ENCODE measurements at regions not wholly inside any gene's neighbourhood (a gene's known extent, or its start where the extent isn't known, plus 50 kb on each side); places are given as distances from the start of the nearest gene placed in this dataset.
A peak's percentile ranks its signal among the peaks of the same experiment; 100 is the strongest.

GRCh38 chr21:19683492-19683891 is 1279.9 kb upstream of the TMPRSS15 start:
- no peak for DNase-seq (ENCODE audit: low spot score)

- DNase-seq (ENCODE audit: low spot score) = no peak
Measured at GRCh38 chr21:19684328-19684727, 1280.7 kb upstream of the TMPRSS15 start.

DNA sequence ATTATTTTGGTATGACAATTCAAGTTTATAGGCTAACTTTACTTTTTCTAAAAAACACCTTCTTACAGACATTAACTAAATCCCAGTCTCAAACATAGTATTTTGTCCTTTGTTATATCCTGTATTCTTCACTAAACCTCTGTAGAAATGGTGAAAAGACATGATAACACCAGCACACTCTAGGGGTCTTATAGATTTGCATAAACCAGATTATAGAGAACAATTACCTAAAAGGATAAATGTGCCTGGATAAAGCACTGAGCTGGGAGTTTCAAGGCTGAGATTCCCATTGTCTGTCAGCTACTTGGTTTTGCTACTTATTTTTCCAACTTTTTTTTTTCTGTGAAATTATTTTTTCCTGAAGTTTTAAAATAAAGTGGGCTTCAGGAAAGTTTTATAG is 1288.6 kb upstream of the TMPRSS15 start:
- DNase-seq (ENCODE audit: low spot score) = no peak

DNA sequence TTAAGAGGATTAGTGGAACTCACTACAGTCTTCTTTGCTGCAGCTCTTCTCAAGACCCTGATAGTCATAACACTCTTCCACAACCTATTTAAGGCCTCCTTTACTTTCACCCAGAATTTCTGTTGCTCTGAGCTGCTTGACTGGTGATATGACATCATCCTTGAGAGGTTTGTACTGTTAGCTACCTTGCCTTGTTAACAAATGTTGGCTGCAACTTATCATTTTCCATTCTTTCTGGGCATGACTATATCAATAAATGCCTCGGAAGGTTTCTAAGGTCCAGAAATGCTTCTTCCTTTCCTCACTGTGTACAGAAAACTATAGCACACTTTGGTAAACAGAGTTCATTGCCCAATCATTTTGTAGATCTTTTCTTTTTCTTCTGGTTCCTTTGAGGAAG is 1292.2 kb upstream of the TMPRSS15 start:
- no peak for DNase-seq (ENCODE audit: low spot score)

DNA sequence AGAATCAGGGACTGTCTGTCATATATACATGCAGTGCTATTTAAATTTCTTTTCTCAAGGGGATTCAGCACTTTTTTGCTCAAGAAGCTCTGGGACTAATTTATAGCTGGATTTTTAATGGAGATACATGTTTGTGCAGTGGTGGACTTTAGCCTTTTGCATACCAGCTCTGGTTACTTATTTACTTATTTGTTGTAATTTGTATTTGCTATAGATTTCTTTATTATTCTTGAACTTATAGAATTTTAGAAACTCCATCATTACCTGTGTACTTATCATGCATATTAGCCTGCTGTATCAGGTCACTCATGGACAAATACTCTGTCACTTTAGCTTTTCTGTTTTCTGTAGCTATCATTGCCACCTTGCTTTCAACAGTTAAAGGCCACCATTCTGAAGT is 1296.9 kb upstream of the TMPRSS15 start:
- DNase-seq (ENCODE audit: low spot score) = no peak

DNA sequence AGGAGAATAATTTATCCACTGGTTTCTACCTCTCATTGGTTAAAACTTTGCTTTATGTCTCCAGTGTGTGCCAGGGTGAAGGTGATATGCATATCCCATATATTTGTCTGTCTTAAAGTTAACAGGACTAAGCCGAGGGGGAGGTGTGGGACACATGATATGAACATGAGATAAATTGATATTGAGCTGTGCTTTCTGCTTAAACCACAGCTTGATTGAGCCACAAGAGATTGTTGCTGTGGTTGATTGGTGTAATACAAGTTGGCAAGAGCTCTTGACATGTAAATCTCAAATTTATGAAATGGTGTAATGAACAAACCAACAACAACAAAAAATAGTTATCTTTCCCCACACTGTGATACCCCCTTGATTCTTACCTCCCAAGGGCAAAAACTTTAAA is 1295.5 kb upstream of the NCAM2 start:
- DNase-seq (ENCODE audit: low spot score) = no peak

DNA sequence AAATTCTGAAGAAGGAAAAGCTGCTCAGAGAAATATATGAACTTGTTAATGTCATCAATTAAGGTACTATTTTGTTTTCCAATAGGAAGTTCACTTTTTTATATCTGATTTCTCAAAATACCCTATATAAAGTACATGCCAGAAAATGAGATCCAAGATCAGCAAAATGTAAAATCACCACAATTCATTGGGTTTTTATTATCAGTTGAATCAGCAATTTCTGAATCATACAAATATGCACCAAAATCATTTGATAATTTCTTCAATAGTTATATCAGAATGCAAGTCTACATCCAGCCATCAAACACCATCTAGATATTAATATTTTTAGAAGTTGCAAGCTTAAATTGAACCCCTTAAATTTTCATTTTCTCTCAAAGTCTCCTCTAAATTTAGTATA is 1293.4 kb upstream of the NCAM2 start:
- DNase-seq (ENCODE audit: low spot score) = no peak

DNA sequence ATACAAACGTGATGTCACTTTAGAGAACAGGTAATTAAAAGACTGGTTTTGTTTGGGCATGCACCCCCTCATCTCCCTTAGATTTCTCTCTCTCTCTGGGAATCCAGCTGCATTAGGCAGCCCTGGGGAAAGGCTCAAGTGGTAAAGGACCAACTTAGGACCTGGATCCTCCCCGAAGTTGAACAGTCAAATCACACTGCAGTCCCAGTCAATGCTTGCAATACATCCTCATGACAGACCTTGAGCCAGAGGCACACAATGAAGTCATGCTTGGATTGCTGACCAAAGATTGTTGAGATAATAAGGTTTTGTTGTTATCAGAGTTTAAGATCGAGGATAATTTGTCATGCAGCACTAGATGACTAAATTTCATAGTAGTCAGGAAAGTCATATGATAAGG is 1285.8 kb upstream of the NCAM2 start:
- DNase-seq (ENCODE audit: low spot score) = no peak

- DNase-seq (ENCODE audit: low spot score) = no peak
Measured at GRCh38 chr21:19713313-19713712, 1284.9 kb upstream of the NCAM2 start.

GRCh38 chr21:19724081-19724480 is 1274.1 kb upstream of the NCAM2 start:
- DNase-seq (ENCODE audit: low spot score) = no peak

GRCh38 chr21:19731251-19731650 is 1267.0 kb upstream of the NCAM2 start:
- no peak for DNase-seq (ENCODE audit: low spot score)

GRCh38 chr21:19759836-19760235 is 1238.4 kb upstream of the NCAM2 start:
- no peak for DNase-seq (ENCODE audit: low spot score)

DNA sequence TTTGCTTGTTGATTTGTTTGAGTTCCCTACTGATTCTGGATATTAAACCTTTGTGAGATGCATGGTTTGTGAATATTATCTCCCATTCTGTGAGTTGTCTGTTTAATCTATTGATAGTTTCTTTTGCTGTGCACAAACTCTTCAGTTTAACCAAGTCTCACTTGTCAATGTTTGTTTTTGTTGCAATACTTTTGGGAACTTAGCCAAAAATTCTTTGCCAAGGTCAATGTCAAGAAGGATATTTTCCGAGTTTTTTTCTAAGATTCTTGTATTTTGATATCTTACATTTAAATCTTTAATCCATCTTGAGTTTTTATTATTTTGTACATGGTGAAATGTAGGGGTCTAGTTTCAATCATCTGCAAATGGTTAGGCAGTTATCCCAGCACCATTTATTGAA is 1230.7 kb upstream of the NCAM2 start:
- no peak for DNase-seq (ENCODE audit: low spot score)

DNA sequence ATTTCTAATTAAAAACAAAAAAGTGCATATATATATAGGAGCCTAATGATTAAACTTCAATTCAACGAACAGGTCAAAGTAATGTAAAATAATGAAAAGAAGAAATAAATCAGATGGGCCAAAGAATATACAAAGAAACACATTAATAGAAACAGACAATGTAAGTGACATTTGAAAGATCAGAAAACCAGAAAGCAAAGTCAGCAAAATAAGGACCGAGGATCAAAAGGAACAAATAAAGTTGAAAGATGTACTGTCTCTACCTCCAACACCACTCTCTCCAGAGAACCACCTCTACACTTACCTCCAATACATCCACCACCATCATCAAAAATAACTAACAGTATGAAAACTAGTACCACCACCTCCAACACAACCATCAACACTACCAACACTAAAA is 1226.3 kb upstream of the NCAM2 start:
- no peak for DNase-seq (ENCODE audit: low spot score)

- no peak for DNase-seq (ENCODE audit: low spot score)
Measured at GRCh38 chr21:19776076-19776475, 1222.1 kb upstream of the NCAM2 start.

DNA sequence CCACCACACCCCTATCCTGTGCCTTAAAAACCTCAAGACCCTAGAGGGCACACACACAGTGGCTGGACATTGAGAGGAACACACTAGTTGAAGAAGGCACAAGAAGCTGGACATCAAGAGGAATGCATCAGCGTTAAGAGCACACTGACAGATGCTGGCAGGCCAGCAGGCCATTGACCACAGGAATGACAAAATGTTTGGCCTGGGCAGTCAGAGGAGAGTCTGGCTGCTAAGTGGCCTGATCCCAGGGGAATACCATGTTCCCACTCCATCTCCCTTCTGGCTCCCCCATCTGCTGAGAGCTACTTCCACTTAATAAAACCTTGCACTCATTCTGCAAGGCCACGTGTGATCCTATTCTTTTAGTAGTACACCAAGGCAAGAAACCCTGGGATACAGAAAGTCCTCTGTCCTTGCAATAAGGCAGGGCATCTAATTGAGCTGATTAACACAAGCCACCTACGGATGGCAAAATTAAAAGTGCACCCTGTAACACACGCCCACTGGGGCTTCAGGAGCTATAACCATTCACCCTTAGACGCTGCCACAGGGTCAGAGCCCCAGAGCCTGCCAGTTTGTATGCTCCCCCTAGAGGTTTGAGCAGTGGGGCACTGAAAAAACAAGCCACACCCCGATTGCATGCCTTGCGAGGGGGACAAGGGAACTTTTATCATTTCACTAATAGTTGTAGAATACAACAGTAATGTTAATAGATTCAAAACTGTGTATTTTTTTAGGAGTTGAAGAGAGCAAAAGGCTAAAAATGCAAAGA is 1216.1 kb upstream of the NCAM2 start:
- no peak for DNase-seq (ENCODE audit: low spot score)

DNA sequence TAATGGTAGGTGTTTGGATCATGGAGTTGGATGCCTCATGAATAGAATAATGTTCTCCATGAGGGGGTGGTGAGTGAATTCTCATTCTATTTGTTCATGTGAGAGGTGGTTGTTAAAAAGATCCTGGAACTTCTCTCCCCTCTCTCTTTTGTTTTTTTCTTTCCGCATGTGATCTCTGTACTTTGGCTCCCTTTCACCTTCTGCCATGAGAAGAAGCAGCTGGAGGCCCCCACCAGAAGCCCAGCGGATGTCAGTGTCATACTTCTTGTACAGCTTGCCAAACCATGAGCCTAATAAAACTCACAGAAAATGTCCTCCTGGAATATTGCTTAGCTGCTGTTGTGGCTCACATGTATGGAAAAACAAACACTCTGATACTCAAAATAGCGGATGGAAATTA is 1212.3 kb upstream of the NCAM2 start:
- DNase-seq (ENCODE audit: low spot score) = no peak

- peak; percentile 5 for DNase-seq (ENCODE audit: low spot score)
Measured at GRCh38 chr21:19792004-19792403, 1206.2 kb upstream of the NCAM2 start.

DNA sequence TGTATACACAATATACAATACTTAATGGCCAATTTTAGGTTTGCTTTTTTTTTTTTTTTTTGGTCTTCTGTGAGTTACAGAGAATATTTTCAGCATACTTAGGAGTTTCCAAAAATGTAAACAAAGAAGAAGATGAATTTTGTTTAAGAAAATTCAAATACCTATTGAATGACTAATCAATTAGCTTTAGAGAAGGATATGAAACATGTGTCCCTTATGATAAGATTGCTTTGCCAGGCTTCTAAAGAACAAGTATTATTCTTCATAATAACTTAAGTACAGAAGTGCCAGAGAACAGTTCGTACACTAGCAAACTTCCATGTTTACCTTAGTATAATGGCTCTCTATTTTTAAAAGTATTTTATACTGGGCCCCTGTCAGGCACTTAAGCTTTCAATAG is 1191.0 kb upstream of the NCAM2 start:
- no peak for DNase-seq (ENCODE audit: low spot score)

DNA sequence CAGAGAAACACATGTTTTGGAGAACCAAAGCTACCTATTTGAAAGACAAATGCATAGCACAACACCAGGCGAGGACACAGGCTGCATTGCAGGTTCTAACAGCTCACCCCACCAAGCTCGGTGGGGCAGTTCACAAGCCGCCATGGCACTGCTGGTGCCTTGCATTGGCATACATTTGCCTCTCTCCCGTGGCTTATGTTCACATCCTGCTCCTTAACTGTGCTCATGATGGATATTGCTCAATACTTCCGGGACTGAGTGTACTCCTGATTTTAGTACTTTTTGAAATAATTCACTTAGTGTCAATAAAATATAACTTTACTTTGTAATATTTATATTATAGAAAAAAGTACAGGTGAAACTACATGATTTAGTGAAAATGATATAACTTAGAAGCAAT is 1187.4 kb upstream of the NCAM2 start:
- no peak for DNase-seq (ENCODE audit: low spot score)

DNA sequence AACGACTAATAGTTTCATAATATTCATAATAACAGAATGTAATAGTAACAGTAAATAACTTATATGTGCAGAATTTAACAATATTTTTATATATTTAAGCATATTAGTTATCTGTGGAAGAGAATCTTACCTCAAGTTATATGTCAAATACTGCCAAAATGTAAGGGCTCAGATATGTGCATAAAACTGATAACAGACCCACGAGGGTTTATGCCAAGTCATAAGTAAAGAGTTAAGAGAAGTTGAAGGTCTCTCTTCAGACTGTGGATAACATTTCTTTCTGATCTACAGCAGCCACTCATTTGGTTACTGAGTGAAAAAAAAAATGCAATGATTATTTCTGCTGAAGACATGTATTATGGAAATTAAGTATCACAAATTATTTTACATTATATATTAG is 1167.8 kb upstream of the NCAM2 start:
- DNase-seq (ENCODE audit: low spot score) = no peak

DNA sequence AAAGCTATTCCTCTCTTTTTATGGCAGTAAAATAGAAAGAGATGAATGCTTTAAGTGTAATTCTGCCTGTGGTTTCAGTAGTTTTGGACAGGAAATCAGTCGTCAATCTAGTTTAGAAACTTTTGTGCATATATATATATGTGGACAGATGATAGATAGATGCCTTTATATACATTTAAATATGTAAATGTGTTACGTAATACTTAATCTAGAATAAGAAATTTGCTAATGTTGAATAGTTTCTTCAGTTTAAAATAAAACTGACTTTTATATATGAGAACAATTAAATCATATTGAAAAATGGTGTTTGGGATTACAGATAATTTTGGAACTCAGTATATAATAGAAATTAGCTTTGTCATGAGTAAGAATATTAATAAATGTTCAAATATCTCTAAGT is 1165.7 kb upstream of the NCAM2 start:
- DNase-seq (ENCODE audit: low spot score) = no peak

- DNase-seq (ENCODE audit: low spot score) = no peak
Measured at GRCh38 chr21:19833082-19833481, 1165.1 kb upstream of the NCAM2 start.

GRCh38 chr21:19842601-19843000 is 1155.6 kb upstream of the NCAM2 start:
- no peak for DNase-seq (ENCODE audit: low spot score)

GRCh38 chr21:19844334-19844733 is 1153.9 kb upstream of the NCAM2 start:
- DNase-seq (ENCODE audit: low spot score) = no peak

Data from HuH-7.5 (cell line).